Activated effector memory CD4-positive, alpha-beta T cell treated with anti-CD3 and anti-CD28 coated beads, Interleukin-2, amount 50 U/mL, for 16 hours (primary cell): ENCODE measurements at regions not wholly inside any gene's neighbourhood (a gene's known extent, or its start where the extent isn't known, plus 50 kb on each side); places are given as distances from the start of the nearest gene placed in this dataset.
"Not testable (repeated sequence)": the region's sequence is repeated elsewhere in the genome, so short reads cannot be mapped to it uniquely, and the experiment has no call there.

ENCODE experiments used
- DNase-seq: peaks from one replicate; pipeline ENCODE4 v3.0.0-alpha.2; 2020

GRCh38 chr19:31821346-31821745, 472.1 kb upstream of the TSHZ3 start:
- no peak for DNase-seq

GRCh38 chr19:31825134-31826094, 476.2 kb upstream of the TSHZ3 start:
- DNase-seq = no peak

- no peak for DNase-seq
Measured at GRCh38 chr19:31826325-31826724, 477.1 kb upstream of the TSHZ3 start.

GRCh38 chr19:31831421-31832175, 482.4 kb upstream of the TSHZ3 start:
- DNase-seq = no peak

- no peak for DNase-seq
Measured at GRCh38 chr19:31832176-31832548, 482.9 kb upstream of the TSHZ3 start.

- DNase-seq = no peak
Measured at GRCh38 chr19:31834070-31834469, 484.8 kb upstream of the TSHZ3 start.

GRCh38 chr19:31838163-31838815, 489.1 kb upstream of the TSHZ3 start:
- no peak for DNase-seq

- no peak for DNase-seq
Measured at GRCh38 chr19:31840371-31840770, 491.1 kb upstream of the TSHZ3 start.

- DNase-seq = no peak
Measured at GRCh38 chr19:31841755-31842154, 492.5 kb upstream of the TSHZ3 start.

GRCh38 chr19:31863122-31863521, 482.3 kb upstream of the ZNF507 start:
- no peak for DNase-seq

GRCh38 chr19:31874313-31874712, 471.1 kb upstream of the ZNF507 start:
- DNase-seq = no peak

GRCh38 chr19:31875591-31875990, 469.8 kb upstream of the ZNF507 start:
- DNase-seq = no peak

- DNase-seq = no peak
Measured at GRCh38 chr19:31880283-31880682, 465.1 kb upstream of the ZNF507 start.

- no peak for DNase-seq
Measured at GRCh38 chr19:31881988-31882387, 463.4 kb upstream of the ZNF507 start.

GRCh38 chr19:31882709-31883108, 462.7 kb upstream of the ZNF507 start:
- DNase-seq = no peak

GRCh38 chr19:31883296-31883990, 462.0 kb upstream of the ZNF507 start:
- no peak for DNase-seq

GRCh38 chr19:31885280-31885853, 460.0 kb upstream of the ZNF507 start:
- DNase-seq = no peak

- DNase-seq = no peak
Measured at GRCh38 chr19:31890230-31890629, 455.2 kb upstream of the ZNF507 start.

GRCh38 chr19:31892060-31892459, 453.4 kb upstream of the ZNF507 start:
- DNase-seq = no peak

- not testable (repeated sequence) for DNase-seq
Measured at GRCh38 chr19:31893491-31893890, 451.9 kb upstream of the ZNF507 start.

GRCh38 chr19:31894451-31894850, 451.0 kb upstream of the ZNF507 start:
- no peak for DNase-seq

- no peak for DNase-seq
Measured at GRCh38 chr19:31897292-31897691, 448.1 kb upstream of the ZNF507 start.

GRCh38 chr19:31900991-31901390, 444.4 kb upstream of the ZNF507 start:
- DNase-seq = no peak
